ENCODE measurements at regions not wholly inside any gene's neighbourhood (a gene's known extent, or its start where the extent isn't known, plus 50 kb on each side); places are given as distances from the start of the nearest gene placed in this dataset.
A peak's percentile ranks its signal among the peaks of the same experiment; 100 is the strongest.

GRCh38 chr5:61677220-61677619 is 345.2 kb downstream of the ZSWIM6 start:
- intact Hi-C loops (cut with DNase I) = loop anchor here (5.0 kb wide), 1 partner anchor 55 kb away; no protein-coding TSS in a partner anchor

DNA sequence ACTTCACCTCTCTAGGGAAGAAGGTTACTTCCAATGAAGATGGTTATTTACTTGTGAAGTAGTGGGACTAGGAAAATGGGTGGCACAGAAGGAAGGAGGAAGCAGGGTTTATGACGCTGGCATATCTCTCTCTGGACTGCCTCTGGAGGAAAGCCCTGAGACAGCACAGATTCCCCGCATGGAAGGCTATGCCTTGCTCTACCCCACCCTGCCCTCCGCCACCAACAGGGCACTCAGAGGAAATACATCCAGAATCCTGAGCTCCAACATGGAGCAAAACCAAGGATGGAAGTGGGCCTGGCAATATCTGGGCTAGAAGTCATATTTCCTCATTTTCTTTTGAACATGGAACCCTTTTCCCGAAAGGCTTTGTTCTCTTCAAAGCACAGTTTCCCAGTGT is 346.9 kb downstream of the ZSWIM6 start:
- intact Hi-C loops (cut with DNase I) = loop anchor here (5.0 kb wide), 1 partner anchor 53 kb away; no protein-coding TSS in a partner anchor
- no peak for DNase-seq

More at GRCh38 chr5:61677220-61677619, 345.2 kb downstream of the ZSWIM6 start:
- DNase-seq = no peak

GRCh38 chr5:61679562-61679961 is 347.5 kb downstream of the ZSWIM6 start:
- intact Hi-C loops (cut with DNase I) = loop anchor here (5.0 kb wide), 1 partner anchor 53 kb away; no protein-coding TSS in a partner anchor
- no peak for DNase-seq

DNA sequence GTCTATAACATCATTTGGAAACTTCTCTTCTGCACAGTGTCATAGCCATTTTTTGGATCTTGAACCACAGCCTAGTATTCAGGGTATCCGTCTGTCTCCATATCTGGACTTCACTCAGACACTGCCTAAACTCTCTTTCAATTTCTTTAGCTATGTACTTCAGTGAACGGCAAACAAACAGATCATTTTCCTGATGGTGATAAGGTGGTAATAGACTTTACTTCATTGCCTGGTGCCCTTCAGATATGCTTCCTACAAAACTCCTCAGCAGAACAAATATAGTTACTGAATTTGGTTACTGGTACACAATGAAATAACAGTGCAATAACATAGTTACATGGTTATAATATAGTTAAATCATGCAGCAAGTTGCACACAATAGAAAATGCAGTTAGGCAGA is 348.2 kb downstream of the ZSWIM6 start:
- intact Hi-C loops (cut with DNase I) = no loop called here
- no peak for DNase-seq

DNA sequence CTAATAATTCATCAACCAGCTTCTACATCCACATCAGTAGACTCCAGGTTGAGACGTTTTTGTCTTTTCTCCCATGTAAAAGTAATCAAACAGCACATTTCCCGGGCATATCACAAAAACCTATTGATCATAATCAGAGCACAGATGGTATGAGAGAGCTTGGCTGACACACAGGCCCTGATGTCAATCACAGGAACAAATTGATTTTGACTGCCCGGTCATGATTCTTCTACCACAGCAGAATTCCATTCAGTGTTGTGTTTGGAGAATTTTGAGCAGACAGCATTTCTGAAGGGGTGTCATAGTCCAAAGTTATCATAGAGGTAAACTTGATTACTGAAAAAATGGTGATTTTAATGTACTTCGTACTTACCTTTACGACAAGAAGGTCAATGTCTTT is 351.1 kb downstream of the ZSWIM6 start:
- intact Hi-C loops (cut with DNase I) = no loop called here
- DNase-seq = no peak

GRCh38 chr5:61683926-61684325 is 351.9 kb downstream of the ZSWIM6 start:
- intact Hi-C loops (cut with DNase I) = no loop called here
- no peak for DNase-seq

DNA sequence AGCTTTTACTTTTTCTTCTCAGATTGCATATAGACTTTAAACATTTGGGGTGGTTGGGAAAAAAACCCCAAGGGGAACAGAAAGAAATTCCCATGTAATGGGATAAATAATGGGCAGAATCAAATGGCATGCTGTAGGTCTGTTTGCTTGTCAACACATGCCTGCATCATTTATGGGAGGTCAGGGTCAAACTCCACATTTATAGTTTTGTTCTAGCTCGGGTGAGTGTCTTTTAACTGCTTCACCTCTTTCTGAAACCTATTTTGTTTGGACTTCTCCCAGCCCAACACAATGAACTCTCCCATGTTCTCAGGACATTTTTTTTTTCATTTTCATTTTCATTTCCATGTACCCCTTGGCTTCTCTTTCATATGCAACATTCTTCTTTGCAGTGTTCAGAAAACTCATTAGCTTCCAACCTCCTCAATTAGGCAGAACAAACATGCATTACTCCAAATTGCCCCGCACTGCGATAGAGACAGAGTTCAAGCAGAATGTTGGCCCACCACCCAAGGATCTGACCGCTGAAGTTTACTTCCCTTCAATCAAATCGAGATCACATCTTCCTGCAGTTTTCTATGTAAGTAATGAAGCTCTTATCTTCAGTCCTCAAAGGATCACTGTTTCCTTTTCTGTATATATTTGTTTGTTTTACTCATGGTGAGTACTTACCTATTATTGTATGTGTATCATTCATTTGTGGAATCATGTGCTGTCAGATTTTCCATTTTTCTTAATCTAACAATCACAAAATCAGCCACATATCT is 354.6 kb downstream of the ZSWIM6 start:
- no peak for DNase-seq
- intact Hi-C loops (cut with DNase I) = no loop called here

- DNase-seq = no peak
- intact Hi-C loops (cut with DNase I) = no loop called here
These were observed 355.3 kb downstream of the ZSWIM6 start for GRCh38 chr5:61687371-61687770.

- intact Hi-C loops (cut with DNase I) = no loop called here
- DNase-seq = no peak
These were observed 357.2 kb downstream of the ZSWIM6 start for GRCh38 chr5:61689153-61689846.

- intact Hi-C loops (cut with DNase I) = no loop called here
- no peak for DNase-seq
These were observed 365.9 kb downstream of the ZSWIM6 start for GRCh38 chr5:61697809-61698558.

DNA sequence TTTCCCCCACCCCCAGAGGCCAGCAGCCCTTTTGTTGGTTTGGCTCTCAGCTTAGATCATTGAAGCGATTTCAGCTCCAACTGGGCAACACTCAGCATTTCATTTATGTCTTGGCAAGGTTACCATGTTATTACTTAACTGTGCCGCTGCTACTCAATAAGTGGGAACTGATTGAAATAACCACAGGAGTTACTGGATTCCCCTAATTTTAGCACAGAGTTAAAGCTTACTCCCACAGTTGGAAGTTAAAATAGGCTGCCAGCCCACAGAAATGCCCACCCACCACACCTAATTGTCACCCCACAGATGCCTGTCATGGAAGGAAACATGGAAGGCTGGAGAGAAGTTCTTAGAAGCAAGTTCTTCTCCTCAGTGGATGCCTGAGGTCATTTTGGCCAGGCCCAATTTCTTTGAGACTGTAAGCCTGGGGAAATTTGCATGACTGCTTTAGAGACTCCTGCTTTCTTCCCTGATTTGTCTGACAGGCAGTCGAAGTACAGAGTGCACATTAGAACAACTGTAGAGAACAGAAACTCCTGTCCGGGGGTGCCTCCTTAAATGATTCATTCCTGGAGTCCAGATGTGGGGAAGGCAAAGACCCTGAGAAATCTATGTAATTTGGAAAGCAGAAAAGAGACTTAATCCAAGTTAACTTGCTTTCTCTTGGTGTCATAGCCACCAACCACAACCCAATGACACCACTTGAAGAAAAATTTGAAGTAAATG is 370.0 kb downstream of the ZSWIM6 start:
- intact Hi-C loops (cut with DNase I) = no loop called here
- no peak for DNase-seq

- intact Hi-C loops (cut with DNase I) = no loop called here
- DNase-seq = peak in 1 of 10 donors; percentile 60
These were observed 370.7 kb downstream of the ZSWIM6 start for GRCh38 chr5:61702784-61703183.

- intact Hi-C loops (cut with DNase I) = no loop called here
These were observed 372.2 kb downstream of the ZSWIM6 start for GRCh38 chr5:61704289-61704688.

DNA sequence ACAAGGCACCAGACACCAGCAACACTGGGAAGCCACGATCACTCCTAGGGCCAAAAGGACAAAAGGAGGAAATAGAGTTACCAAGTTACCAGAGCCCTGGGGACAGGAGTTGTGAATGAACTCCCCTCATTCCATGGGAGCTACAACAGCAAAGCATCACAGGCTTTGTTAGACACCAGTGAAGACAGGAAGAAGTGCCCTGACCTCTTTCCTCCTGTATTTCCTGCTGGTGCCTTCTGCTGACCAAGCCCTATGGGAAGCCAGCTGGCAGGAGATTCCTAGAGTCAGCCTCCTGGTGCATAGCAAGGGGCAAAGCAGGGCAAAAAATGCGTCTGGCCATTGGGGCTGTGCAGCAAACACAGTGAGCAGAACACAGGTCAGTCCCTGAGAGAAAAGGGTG is 374.7 kb downstream of the ZSWIM6 start:
- intact Hi-C loops (cut with DNase I) = no loop called here
- DNase-seq = no peak

More at GRCh38 chr5:61704289-61704688, 372.2 kb downstream of the ZSWIM6 start:
- no peak for DNase-seq

- DNase-seq = no peak
- intact Hi-C loops (cut with DNase I) = no loop called here
These were observed 387.1 kb downstream of the ZSWIM6 start for GRCh38 chr5:61719124-61719523.

GRCh38 chr5:61720829-61721228 is 388.8 kb downstream of the ZSWIM6 start:
- intact Hi-C loops (cut with DNase I) = no loop called here
- no peak for DNase-seq

DNA sequence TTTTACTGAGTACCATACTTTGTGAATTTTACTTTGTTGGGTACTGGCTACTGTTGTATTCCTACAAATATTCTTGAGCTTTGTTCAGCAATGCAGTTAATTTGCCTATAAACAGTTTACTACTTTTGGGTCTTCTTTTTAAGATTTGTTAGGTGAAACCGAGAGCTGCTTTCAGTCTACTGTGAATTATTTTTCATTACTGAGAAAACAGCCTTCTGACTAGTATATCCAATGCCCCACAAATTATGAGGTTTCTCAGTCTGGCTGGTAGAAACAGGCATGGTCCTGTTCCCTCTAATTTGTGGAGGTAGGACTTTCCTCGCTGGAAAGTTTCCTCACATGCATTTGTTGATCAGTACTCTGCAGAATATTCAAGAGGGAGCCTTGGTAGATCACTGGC is 392.0 kb downstream of the ZSWIM6 start:
- intact Hi-C loops (cut with DNase I) = no loop called here
- DNase-seq = no peak

DNA sequence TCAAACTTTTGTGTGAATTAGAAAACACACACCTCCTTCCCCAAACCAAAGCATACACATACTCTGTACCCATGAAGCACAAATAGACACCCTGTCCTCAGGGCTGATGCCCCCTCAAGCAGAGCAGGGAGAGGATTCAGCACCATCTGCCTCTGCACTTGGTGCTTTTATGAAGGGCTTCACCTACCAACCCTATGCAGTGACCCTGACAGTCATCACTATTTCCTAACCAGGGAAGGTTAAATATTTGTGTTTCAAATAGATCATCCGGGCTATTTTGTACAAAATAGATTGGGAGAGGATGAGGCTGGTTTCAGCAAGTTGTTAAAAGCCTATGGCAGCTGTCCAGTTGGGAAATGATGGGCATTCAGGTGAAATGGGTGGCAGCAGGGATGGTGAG is 396.2 kb downstream of the ZSWIM6 start:
- DNase-seq = no peak
- intact Hi-C loops (cut with DNase I) = no loop called here

DNA sequence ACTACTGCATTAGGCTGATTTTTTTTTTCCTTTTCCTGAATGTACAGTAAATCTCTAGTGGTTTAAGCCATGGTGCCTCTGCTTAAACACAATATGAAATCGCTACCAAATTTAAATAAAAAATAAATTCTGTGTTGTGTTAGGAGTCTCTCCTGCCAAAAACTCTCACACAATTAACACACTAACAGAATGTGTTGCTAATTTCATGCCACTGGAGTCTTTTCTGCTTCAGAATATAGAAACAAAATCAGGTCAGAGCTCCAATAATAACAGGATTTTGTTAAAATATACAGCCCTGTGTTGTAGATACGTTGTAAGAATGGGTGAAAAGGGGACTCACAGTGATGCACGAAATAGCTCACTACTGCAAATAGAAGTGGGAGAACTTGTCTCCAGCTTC is 398.8 kb downstream of the ZSWIM6 start:
- no peak for DNase-seq
- intact Hi-C loops (cut with DNase I) = loop anchor here (5.0 kb wide), 1 partner anchor 54 kb away; no protein-coding TSS in a partner anchor

- intact Hi-C loops (cut with DNase I) = loop anchor here (5.0 kb wide), 1 partner anchor 54 kb away; no protein-coding TSS in a partner anchor
- no peak for DNase-seq
These were observed 399.3 kb downstream of the ZSWIM6 start for GRCh38 chr5:61731267-61731945.

Measured in posterior cingulate gyrus (tissue), 11 donors.